ENCODE measurements at regions not wholly inside any gene's neighbourhood (a gene's known extent, or its start where the extent isn't known, plus 50 kb on each side); places are given as distances from the start of the nearest gene placed in this dataset.
"Not testable (repeated sequence)": the region's sequence is repeated elsewhere in the genome, so short reads cannot be mapped to it uniquely, and the experiment has no call there.

GRCh38 chr13:109403012-109403421 is 383.4 kb downstream of the IRS2 start:
- DNase-seq (ENCODE audit: low spot score in 2 of 2) (no peak), ATAC-seq (ENCODE audit: low read depth) (no peak)
- Mint-ChIP-seq H3K27me3 (no peaks in the 10 kb centered on the region), H3K4me3 (no peak overlapping the region), H3K27ac (no peak overlapping the region), H3K36me3 (no peaks in the 10 kb centered on the region), H3K4me1 (no peaks in the 10 kb centered on the region), H3K9me3 (peaks cover 3% of the 10 kb centered on the region)

GRCh38 chr13:109401891-109402290 is 384.5 kb downstream of the IRS2 start:
- ATAC-seq (ENCODE audit: low read depth) (no peak), DNase-seq (ENCODE audit: low spot score in 2 of 2) (no peak)
- Mint-ChIP-seq H3K9me3 (peaks cover 3% of the 10 kb centered on the region), H3K27me3 (no peaks in the 10 kb centered on the region), H3K27ac (no peak overlapping the region), H3K4me1 (no peaks in the 10 kb centered on the region), H3K36me3 (no peaks in the 10 kb centered on the region), H3K4me3 (no peak overlapping the region)

- Mint-ChIP-seq H3K36me3 (no peaks in the 10 kb centered on the region), H3K27me3 (no peaks in the 10 kb centered on the region), H3K4me3 (no peak overlapping the region), H3K27ac (no peak overlapping the region), H3K4me1 (no peaks in the 10 kb centered on the region), H3K9me3 (peaks cover 3% of the 10 kb centered on the region)
- ATAC-seq (ENCODE audit: low read depth) (no peak), DNase-seq (ENCODE audit: low spot score in 2 of 2) (no peak)
Observed at GRCh38 chr13:109401307-109401706, 385.1 kb downstream of the IRS2 start.

GRCh38 chr13:109400624-109401257 is 385.6 kb downstream of the IRS2 start:
- H3K27ac Mint-ChIP-seq: no peak overlapping the region
- DNase-seq (ENCODE audit: low spot score in 2 of 2) (no peak), ATAC-seq (ENCODE audit: low read depth) (no peak)
- no peaks in the 10 kb centered on the region for H3K36me3 Mint-ChIP-seq
- no peaks in the 10 kb centered on the region for H3K4me1 Mint-ChIP-seq
- no peaks in the 10 kb centered on the region for H3K27me3 Mint-ChIP-seq
- H3K4me3 Mint-ChIP-seq: no peak overlapping the region
- H3K9me3 Mint-ChIP-seq: peaks cover 2% of the 10 kb centered on the region

GRCh38 chr13:109400209-109400608 is 386.2 kb downstream of the IRS2 start:
- H3K4me1 Mint-ChIP-seq: no peaks in the 10 kb centered on the region
- H3K36me3 Mint-ChIP-seq: no peaks in the 10 kb centered on the region

GRCh38 chr13:109398071-109398470 is 388.3 kb downstream of the IRS2 start:
- not testable (repeated sequence) for H3K36me3 Mint-ChIP-seq; H3K4me1 Mint-ChIP-seq; H3K27me3 Mint-ChIP-seq; H3K27ac Mint-ChIP-seq; DNase-seq (ENCODE audit: low spot score in 2 of 2); H3K9me3 Mint-ChIP-seq; ATAC-seq (ENCODE audit: low read depth); H3K4me3 Mint-ChIP-seq

More at GRCh38 chr13:109400209-109400608, 386.2 kb downstream of the IRS2 start:
- Mint-ChIP-seq H3K27ac (no peak overlapping the region), H3K27me3 (no peaks in the 10 kb centered on the region), H3K4me3 (no peak overlapping the region), H3K9me3 (peaks cover 1% of the 10 kb centered on the region)
- ATAC-seq (ENCODE audit: low read depth): no peak
- no peak for DNase-seq (ENCODE audit: low spot score in 2 of 2)

- no peaks in the 10 kb centered on the region for H3K27me3 Mint-ChIP-seq
- DNase-seq (ENCODE audit: low spot score in 2 of 2): no peak
- no peak for ATAC-seq (ENCODE audit: low read depth)
- no peak overlapping the region for H3K27ac Mint-ChIP-seq
- H3K36me3 Mint-ChIP-seq: no peaks in the 10 kb centered on the region
- H3K4me1 Mint-ChIP-seq: no peaks in the 10 kb centered on the region
- H3K9me3 Mint-ChIP-seq: peaks cover 8% of the 10 kb centered on the region
- H3K4me3 Mint-ChIP-seq: no peak overlapping the region
Observed at GRCh38 chr13:109397285-109397684, 389.1 kb downstream of the IRS2 start.

- H3K36me3 Mint-ChIP-seq: no peaks in the 10 kb centered on the region
- no peak for DNase-seq (ENCODE audit: low spot score in 2 of 2)
- no peak overlapping the region for H3K27ac Mint-ChIP-seq
- ATAC-seq (ENCODE audit: low read depth): no peak
- no peaks in the 10 kb centered on the region for H3K27me3 Mint-ChIP-seq
- H3K9me3 Mint-ChIP-seq: peaks cover 8% of the 10 kb centered on the region
- H3K4me1 Mint-ChIP-seq: no peaks in the 10 kb centered on the region
- no peak overlapping the region for H3K4me3 Mint-ChIP-seq
Observed at GRCh38 chr13:109396266-109396665, 390.1 kb downstream of the IRS2 start.

- Mint-ChIP-seq H3K4me3 (no peak overlapping the region), H3K27ac (no peak overlapping the region)
Observed at GRCh38 chr13:109395014-109395413, 391.4 kb downstream of the IRS2 start.

GRCh38 chr13:109394311-109394988 is 391.9 kb downstream of the IRS2 start:
- no peaks in the 10 kb centered on the region for H3K36me3 Mint-ChIP-seq
- ATAC-seq (ENCODE audit: low read depth) (no peak), DNase-seq (ENCODE audit: low spot score in 2 of 2) (no peak)
- no peak overlapping the region for H3K4me3 Mint-ChIP-seq
- H3K9me3 Mint-ChIP-seq: peaks cover 10% of the 10 kb centered on the region
- H3K4me1 Mint-ChIP-seq: no peaks in the 10 kb centered on the region
- H3K27me3 Mint-ChIP-seq: no peaks in the 10 kb centered on the region
- H3K27ac Mint-ChIP-seq: no peak overlapping the region

More at GRCh38 chr13:109395014-109395413, 391.4 kb downstream of the IRS2 start:
- Mint-ChIP-seq H3K4me1 (no peaks in the 10 kb centered on the region), H3K9me3 (peaks cover 10% of the 10 kb centered on the region), H3K27me3 (no peaks in the 10 kb centered on the region), H3K36me3 (no peaks in the 10 kb centered on the region)
- no peak for DNase-seq (ENCODE audit: low spot score in 2 of 2)
- ATAC-seq (ENCODE audit: low read depth): no peak

GRCh38 chr13:109393045-109393444 is 393.3 kb downstream of the IRS2 start:
- no peaks in the 10 kb centered on the region for H3K4me1 Mint-ChIP-seq
- H3K27ac Mint-ChIP-seq: no peak overlapping the region
- H3K27me3 Mint-ChIP-seq: no peaks in the 10 kb centered on the region
- ATAC-seq (ENCODE audit: low read depth): no peak
- peaks cover 8% of the 10 kb centered on the region for H3K9me3 Mint-ChIP-seq
- DNase-seq (ENCODE audit: low spot score in 2 of 2): no peak
- no peak overlapping the region for H3K4me3 Mint-ChIP-seq
- no peaks in the 10 kb centered on the region for H3K36me3 Mint-ChIP-seq

GRCh38 chr13:109390391-109390790 is 396.0 kb downstream of the IRS2 start:
- DNase-seq (ENCODE audit: low spot score in 2 of 2) (no peak), ATAC-seq (ENCODE audit: low read depth) (no peak)
- no peak overlapping the region for H3K4me3 Mint-ChIP-seq
- H3K9me3 Mint-ChIP-seq: peaks cover 8% of the 10 kb centered on the region
- no peaks in the 10 kb centered on the region for H3K27me3 Mint-ChIP-seq
- no peak overlapping the region for H3K27ac Mint-ChIP-seq
- H3K4me1 Mint-ChIP-seq: no peaks in the 10 kb centered on the region
- no peaks in the 10 kb centered on the region for H3K36me3 Mint-ChIP-seq

GRCh38 chr13:109389892-109390345 is 396.5 kb downstream of the IRS2 start:
- no peak for ATAC-seq (ENCODE audit: low read depth)
- no peak for DNase-seq (ENCODE audit: low spot score in 2 of 2)

GRCh38 chr13:109389456-109389855 is 396.9 kb downstream of the IRS2 start:
- Mint-ChIP-seq H3K9me3 (peaks cover 8% of the 10 kb centered on the region), H3K27me3 (no peaks in the 10 kb centered on the region)

More at GRCh38 chr13:109389892-109390345, 396.5 kb downstream of the IRS2 start:
- no peaks in the 10 kb centered on the region for H3K36me3 Mint-ChIP-seq
- peaks cover 8% of the 10 kb centered on the region for H3K9me3 Mint-ChIP-seq
- H3K27ac Mint-ChIP-seq: no peak overlapping the region
- H3K4me3 Mint-ChIP-seq: no peak overlapping the region
- H3K4me1 Mint-ChIP-seq: no peaks in the 10 kb centered on the region
- H3K27me3 Mint-ChIP-seq: no peaks in the 10 kb centered on the region

GRCh38 chr13:109387471-109387870 is 398.9 kb downstream of the IRS2 start:
- no peak overlapping the region for H3K27ac Mint-ChIP-seq
- no peak overlapping the region for H3K4me3 Mint-ChIP-seq
- DNase-seq (ENCODE audit: low spot score in 2 of 2): no peak
- no peaks in the 10 kb centered on the region for H3K36me3 Mint-ChIP-seq
- H3K4me1 Mint-ChIP-seq: no peaks in the 10 kb centered on the region
- H3K9me3 Mint-ChIP-seq: peaks cover 5% of the 10 kb centered on the region
- no peak for ATAC-seq (ENCODE audit: low read depth)
- no peaks in the 10 kb centered on the region for H3K27me3 Mint-ChIP-seq

More at GRCh38 chr13:109389456-109389855, 396.9 kb downstream of the IRS2 start:
- Mint-ChIP-seq H3K27ac (no peak overlapping the region), H3K4me3 (no peak overlapping the region), H3K4me1 (no peaks in the 10 kb centered on the region), H3K36me3 (no peaks in the 10 kb centered on the region)
- ATAC-seq (ENCODE audit: low read depth) (no peak), DNase-seq (ENCODE audit: low spot score in 2 of 2) (no peak)
